ENCODE measurements at regions not wholly inside any gene's neighbourhood (a gene's known extent, or its start where the extent isn't known, plus 50 kb on each side); places are given as distances from the start of the nearest gene placed in this dataset.

- Histone ChIP-seq H3K27me3 (no peaks in the 10 kb centered on the region), H3K4me3 (no peak overlapping the region), H3K27ac (peak overlapping the region; percentile 95), H3K4me1 (peaks cover 61% of the 10 kb centered on the region), H3K36me3 (no peaks in the 10 kb centered on the region), H3K9me3 (no peaks in the 10 kb centered on the region)
- TF ChIP-seq, protein P1, sequence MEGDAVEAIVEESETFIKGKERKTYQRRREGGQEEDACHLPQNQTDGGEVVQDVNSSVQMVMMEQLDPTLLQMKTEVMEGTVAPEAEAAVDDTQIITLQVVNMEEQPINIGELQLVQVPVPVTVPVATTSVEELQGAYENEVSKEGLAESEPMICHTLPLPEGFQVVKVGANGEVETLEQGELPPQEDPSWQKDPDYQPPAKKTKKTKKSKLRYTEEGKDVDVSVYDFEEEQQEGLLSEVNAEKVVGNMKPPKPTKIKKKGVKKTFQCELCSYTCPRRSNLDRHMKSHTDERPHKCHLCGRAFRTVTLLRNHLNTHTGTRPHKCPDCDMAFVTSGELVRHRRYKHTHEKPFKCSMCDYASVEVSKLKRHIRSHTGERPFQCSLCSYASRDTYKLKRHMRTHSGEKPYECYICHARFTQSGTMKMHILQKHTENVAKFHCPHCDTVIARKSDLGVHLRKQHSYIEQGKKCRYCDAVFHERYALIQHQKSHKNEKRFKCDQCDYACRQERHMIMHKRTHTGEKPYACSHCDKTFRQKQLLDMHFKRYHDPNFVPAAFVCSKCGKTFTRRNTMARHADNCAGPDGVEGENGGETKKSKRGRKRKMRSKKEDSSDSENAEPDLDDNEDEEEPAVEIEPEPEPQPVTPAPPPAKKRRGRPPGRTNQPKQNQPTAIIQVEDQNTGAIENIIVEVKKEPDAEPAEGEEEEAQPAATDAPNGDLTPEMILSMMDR (IDR thresholded peaks at IDR 0.05): no peak
- DNase-seq: peak; percentile 68
- intact Hi-C loops (cut with DNase I): no loop called here
- peak; percentile 3 for ATAC-seq
Measured at GRCh38 chr1:234975941-234976860, 152.4 kb downstream of the TOMM20 start.

DNA sequence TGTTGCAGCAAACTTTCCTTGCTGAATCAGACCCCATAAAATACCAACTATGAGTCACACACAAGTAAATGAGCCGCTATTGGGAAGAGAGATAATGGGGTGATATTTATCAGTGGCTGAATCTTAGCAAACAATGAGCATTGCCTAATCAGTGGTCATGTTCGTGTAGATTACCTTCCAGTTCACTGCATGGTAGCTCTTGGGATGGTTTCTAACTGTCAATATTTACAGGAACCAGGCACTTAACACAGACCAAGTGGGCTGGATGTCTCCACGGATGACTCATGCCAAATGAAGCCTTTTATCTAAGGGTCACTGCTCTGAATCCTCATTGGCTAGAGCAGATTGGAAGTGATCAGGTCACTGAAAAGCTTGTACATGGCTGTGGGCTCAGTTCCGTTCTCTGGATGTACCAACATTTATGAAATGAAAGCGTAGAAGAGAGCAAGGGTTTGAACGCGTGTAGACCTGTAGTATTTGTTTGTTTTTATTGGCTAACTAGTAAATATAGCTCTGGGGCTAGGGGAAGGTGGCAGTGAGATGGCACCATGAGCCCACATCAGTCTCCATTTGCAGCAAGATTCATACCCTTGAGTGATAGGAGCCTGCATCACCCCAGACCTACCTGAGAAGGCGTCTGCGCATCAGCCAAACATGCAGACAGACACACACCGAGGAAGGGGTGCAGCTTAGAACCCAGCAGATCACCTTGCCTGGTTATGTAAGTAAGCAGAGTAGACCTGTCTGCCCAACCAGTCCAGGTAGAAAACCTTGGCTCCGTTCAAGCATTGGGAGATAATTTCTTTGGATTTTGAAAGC, 153.3 kb downstream of the TOMM20 start:
- intact Hi-C loops (cut with DNase I): no loop called here
- DNase-seq: peak; percentile 15
- H3K9me3 ChIP-seq: no peaks in the 10 kb centered on the region
- TF ChIP-seq, protein P1 (IDR thresholded peaks at IDR 0.05): no peak
- peak overlapping the region; percentile 95 for H3K27ac ChIP-seq
- H3K4me1 ChIP-seq: peaks cover 63% of the 10 kb centered on the region
- ATAC-seq: peak; percentile 40
- no peak overlapping the region for H3K4me3 ChIP-seq
- H3K27me3 ChIP-seq: no peaks in the 10 kb centered on the region
- no peaks in the 10 kb centered on the region for H3K36me3 ChIP-seq

- Histone ChIP-seq H3K4me3 (no peak overlapping the region), H3K27ac (peak overlapping the region; percentile 11), H3K4me1 (peaks cover 61% of the 10 kb centered on the region), H3K36me3 (no peaks in the 10 kb centered on the region), H3K27me3 (no peaks in the 10 kb centered on the region), H3K9me3 (no peaks in the 10 kb centered on the region)
- intact Hi-C loops (cut with DNase I): no loop called here
- ATAC-seq (no peak), DNase-seq (peak; percentile 3)
- TF ChIP-seq, protein P1 (IDR thresholded peaks at IDR 0.05): no peak
Measured at GRCh38 chr1:234973426-234974250, 155.0 kb downstream of the TOMM20 start.

DNA sequence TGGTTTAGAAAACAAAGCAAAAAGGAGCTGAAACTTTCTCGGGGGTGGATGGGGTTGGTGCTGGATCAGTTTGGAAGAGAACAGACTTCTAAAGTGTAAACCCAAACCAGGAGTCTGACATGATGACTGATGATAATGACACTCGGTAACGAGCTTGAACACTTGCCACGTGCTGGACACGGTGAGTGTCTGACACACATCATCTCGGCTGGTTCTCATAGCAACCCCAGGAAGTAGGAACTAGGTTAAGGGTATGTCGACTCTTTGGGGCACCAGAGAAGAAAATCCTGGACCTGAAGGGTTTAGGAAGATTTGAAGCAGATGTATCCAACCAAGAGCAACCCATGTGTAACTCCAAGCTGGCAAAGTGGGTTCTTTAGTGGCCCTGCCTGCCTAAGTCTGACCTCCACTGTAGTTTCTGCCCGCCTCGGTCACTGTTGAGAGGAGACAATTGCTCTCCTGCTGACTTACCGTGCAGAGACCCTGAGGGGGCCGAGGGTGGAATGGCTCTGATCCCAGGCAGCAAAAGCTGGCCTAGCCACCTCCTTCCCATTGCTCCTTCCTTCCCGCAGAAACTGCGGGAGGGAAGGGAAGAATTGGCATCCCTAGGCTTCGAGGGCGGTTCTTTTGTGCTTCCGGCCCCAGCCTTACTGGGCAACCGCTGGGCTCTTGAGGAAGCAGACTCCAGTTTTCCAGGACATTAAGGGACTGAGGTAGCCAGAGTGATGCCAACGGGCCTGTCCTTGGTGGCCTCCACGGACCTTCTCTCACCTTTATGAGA, 156.0 kb downstream of the TOMM20 start:
- Histone ChIP-seq H3K27ac (peak overlapping the region; percentile 47), H3K4me1 (peaks cover 51% of the 10 kb centered on the region), H3K36me3 (no peaks in the 10 kb centered on the region), H3K9me3 (no peaks in the 10 kb centered on the region), H3K4me3 (no peak overlapping the region), H3K27me3 (no peaks in the 10 kb centered on the region)
- DNase-seq (no peak), ATAC-seq (no peak)
- intact Hi-C loops (cut with DNase I): no loop called here
- TF ChIP-seq, protein P1 (IDR thresholded peaks at IDR 0.05): no peak
